ENCODE measurements at regions not wholly inside any gene's neighbourhood (a gene's known extent, or its start where the extent isn't known, plus 50 kb on each side); places are given as distances from the start of the nearest gene placed in this dataset.
"Not testable (repeated sequence)": the region's sequence is repeated elsewhere in the genome, so short reads cannot be mapped to it uniquely, and the experiment has no call there.

GRCh38 chr5:86671536-86671935 lies 53.8 kb downstream of the COX7C start:
- DNase-seq, result no peak

GRCh38 chr5:86674069-86674468 lies 56.3 kb downstream of the COX7C start:
- DNase-seq, result no peak

GRCh38 chr5:86675311-86675710 lies 57.6 kb downstream of the COX7C start:
- no peak for DNase-seq

- no peak for DNase-seq
Measured at GRCh38 chr5:86679529-86679928, 61.8 kb downstream of the COX7C start.

GRCh38 chr5:86679949-86680348 lies 62.2 kb downstream of the COX7C start:
- no peak for DNase-seq

GRCh38 chr5:86684222-86684621 lies 66.5 kb downstream of the COX7C start:
- DNase-seq, result no peak

- no peak for DNase-seq
Measured at GRCh38 chr5:86686046-86686445, 68.3 kb downstream of the COX7C start.

- DNase-seq, result no peak
Measured at GRCh38 chr5:86688406-86688805, 70.7 kb downstream of the COX7C start.

GRCh38 chr5:86689103-86689729 lies 71.5 kb downstream of the COX7C start:
- no peak for DNase-seq

- no peak for DNase-seq
Measured at GRCh38 chr5:86709157-86709881, 91.6 kb downstream of the COX7C start.

- DNase-seq, result no peak
Measured at GRCh38 chr5:86716121-86716520, 98.4 kb downstream of the COX7C start.

GRCh38 chr5:86731319-86732117 lies 113.8 kb downstream of the COX7C start:
- not testable (repeated sequence) for DNase-seq

- DNase-seq, result no peak
Measured at GRCh38 chr5:86735370-86735769, 117.6 kb downstream of the COX7C start.

- no peak for DNase-seq
Measured at GRCh38 chr5:86737579-86737978, 119.8 kb downstream of the COX7C start.

- no peak for DNase-seq
Measured at GRCh38 chr5:86748538-86749105, 130.9 kb downstream of the COX7C start.

- no peak for DNase-seq
Measured at GRCh38 chr5:86749841-86750240, 132.1 kb downstream of the COX7C start.

- no peak for DNase-seq
Measured at GRCh38 chr5:86756839-86757238, 139.1 kb downstream of the COX7C start.

GRCh38 chr5:86757824-86758223 lies 140.1 kb downstream of the COX7C start:
- DNase-seq, result no peak

- no peak for DNase-seq
Measured at GRCh38 chr5:86760661-86761060, 142.9 kb downstream of the COX7C start.

- no peak for DNase-seq
Measured at GRCh38 chr5:86763929-86764328, 146.2 kb downstream of the COX7C start.

- DNase-seq, result no peak
Measured at GRCh38 chr5:86765778-86766502, 148.2 kb downstream of the COX7C start.

- no peak for DNase-seq
Measured at GRCh38 chr5:86768699-86769202, 151.0 kb downstream of the COX7C start.

GRCh38 chr5:86780018-86780417 lies 162.3 kb downstream of the COX7C start:
- no peak for DNase-seq
